Mesothelial cell of epicardium (in vitro differentiated cells): ENCODE measurements at regions not wholly inside any gene's neighbourhood (a gene's known extent, or its start where the extent isn't known, plus 50 kb on each side); places are given as distances from the start of the nearest gene placed in this dataset.

ENCODE experiments used
- DNase-seq, 2 experiments: peaks; one replicate each; pipeline ENCODE4 v3.0.0; 2021; ENCODE audit warnings: low spot score in 2 of 2; ENCODE audit not compliant: unreplicated experiment in 2 of 2
- H3K27ac Mint-ChIP-seq: 2 replicates; pipeline ENCODE4 v1.8.0; 2021; ENCODE audit warnings: mixed read lengths
- H3K27me3 Mint-ChIP-seq: 2 replicates; pipeline ENCODE4 v1.8.0; 2021; ENCODE audit warnings: low read depth, mixed read lengths
- H3K36me3 Mint-ChIP-seq: 2 replicates; pipeline ENCODE4 v1.8.0; 2021; ENCODE audit warnings: mixed read lengths
- H3K4me1 Mint-ChIP-seq: 2 replicates; pipeline ENCODE4 v1.8.0; 2021; ENCODE audit warnings: mixed read lengths
- H3K4me3 Mint-ChIP-seq: 2 replicates; pipeline ENCODE4 v1.8.0; 2021; ENCODE audit warnings: mild to moderate bottlenecking, moderate library complexity, mixed read lengths
- H3K9me3 Mint-ChIP-seq: 2 replicates; pipeline ENCODE4 v1.8.0; 2021; ENCODE audit warnings: mixed read lengths
- CTCF ChIP-seq: fragments of 200-600 bp; sonication (generic); IDR thresholded peaks from one replicate; pipeline ENCODE4 v1.5.0; 2021; ENCODE audit warnings: antibody characterized with exemption; ENCODE audit not compliant: unreplicated experiment

GRCh38 chr13:62906469-62906868 is 1490.8 kb upstream of the PCDH20 start:
- Mint-ChIP-seq H3K4me1 (peaks cover 12% of the 10 kb centered on the region), H3K4me3 (no peak overlapping the region), H3K36me3 (no peaks in the 10 kb centered on the region), H3K9me3 (peaks cover 4% of the 10 kb centered on the region), H3K27ac (peak overlapping the region; percentile 54), H3K27me3 (no peaks in the 10 kb centered on the region)
- no peak for TF ChIP-seq CTCF
- no peak for DNase-seq

GRCh38 chr13:62887046-62887445 is 1471.4 kb upstream of the PCDH20 start:
- Mint-ChIP-seq H3K4me1 (no peaks in the 10 kb centered on the region), H3K27ac (no peak overlapping the region), H3K27me3 (no peaks in the 10 kb centered on the region), H3K4me3 (no peak overlapping the region), H3K36me3 (no peaks in the 10 kb centered on the region), H3K9me3 (peaks cover 8% of the 10 kb centered on the region)
- no peak for DNase-seq
- no peak for TF ChIP-seq CTCF

- no peak for TF ChIP-seq CTCF
- H3K27me3 Mint-ChIP-seq = no peaks in the 10 kb centered on the region
- H3K27ac Mint-ChIP-seq = no peak overlapping the region
- H3K4me1 Mint-ChIP-seq = peaks cover 5% of the 10 kb centered on the region
- no peaks in the 10 kb centered on the region for H3K36me3 Mint-ChIP-seq
- peaks cover 30% of the 10 kb centered on the region for H3K9me3 Mint-ChIP-seq
- no peak for DNase-seq
- H3K4me3 Mint-ChIP-seq = no peak overlapping the region
These were observed 1463.4 kb upstream of the PCDH20 start for GRCh38 chr13:62879071-62879470.

- no peak overlapping the region for H3K27ac Mint-ChIP-seq
- TF ChIP-seq CTCF = no peak
- no peaks in the 10 kb centered on the region for H3K36me3 Mint-ChIP-seq
- DNase-seq = no peak
- H3K27me3 Mint-ChIP-seq = no peaks in the 10 kb centered on the region
- H3K9me3 Mint-ChIP-seq = peaks cover 9% of the 10 kb centered on the region
- no peak overlapping the region for H3K4me3 Mint-ChIP-seq
- peaks cover 5% of the 10 kb centered on the region for H3K4me1 Mint-ChIP-seq
These were observed 1459.5 kb upstream of the PCDH20 start for GRCh38 chr13:62875118-62875640.

- Mint-ChIP-seq H3K36me3 (no peaks in the 10 kb centered on the region), H3K9me3 (peaks cover 14% of the 10 kb centered on the region), H3K4me1 (no peaks in the 10 kb centered on the region), H3K27me3 (no peaks in the 10 kb centered on the region), H3K27ac (no peak overlapping the region), H3K4me3 (no peak overlapping the region)
- TF ChIP-seq CTCF = no peak
- DNase-seq = no peak
These were observed 1434.7 kb upstream of the PCDH20 start for GRCh38 chr13:62850331-62850730.

- Mint-ChIP-seq H3K4me1 (no peaks in the 10 kb centered on the region), H3K9me3 (peaks cover 12% of the 10 kb centered on the region), H3K27ac (no peak overlapping the region), H3K27me3 (no peaks in the 10 kb centered on the region), H3K4me3 (no peak overlapping the region), H3K36me3 (no peaks in the 10 kb centered on the region)
- DNase-seq = no peak
- TF ChIP-seq CTCF = no peak
These were observed 1431.9 kb upstream of the PCDH20 start for GRCh38 chr13:62847520-62847919.
